Colonic mucosa (tissue), 4 donors: ENCODE measurements at regions not wholly inside any gene's neighbourhood (a gene's known extent, or its start where the extent isn't known, plus 50 kb on each side); places are given as distances from the start of the nearest gene placed in this dataset.

Source experiments
- DNase-seq: peaks from one replicate; pipeline ENCODE4 v3.0.0-alpha.2; 2020
- H3K27ac ChIP-seq: fragments of 200-600 bp; one replicate; pipeline ENCODE4 v1.8.0; 2021
- H3K27me3 ChIP-seq: fragments of 200-600 bp; one replicate; pipeline ENCODE4 v1.8.0; 2021
- H3K36me3 ChIP-seq: fragments of 200-600 bp; one replicate; pipeline ENCODE4 v1.8.0; 2021
- H3K4me1 ChIP-seq: fragments of 200-600 bp; one replicate; pipeline ENCODE4 v1.8.0; 2021; ENCODE audit warnings: mild to moderate bottlenecking
- H3K4me3 ChIP-seq: fragments of 200-600 bp; one replicate; pipeline ENCODE4 v1.8.0; 2021
- H3K9ac ChIP-seq, 2 donors: one replicate each; pipeline ENCODE4 v1.7.0; 2013; ENCODE audit warnings: control low read depth in 2 of 2, low read depth in 2 of 2, low read length in 2 of 2
- H3K9me3 ChIP-seq: fragments of 200-600 bp; one replicate; pipeline ENCODE4 v1.8.0; 2021
- intact Hi-C: fragments of 100-400 bp; cut with DNase I; formaldehyde crosslinking; loops from one replicate; pipeline ENCODE4 v1.14.1; 2022
- TF ChIP-seq, protein P1 (sequence below): fragments of 200-600 bp; IDR thresholded peaks from one replicate; pipeline ENCODE4 v1.8.0; 2022; ENCODE audit warnings: antibody characterized with exemption, mild to moderate bottlenecking
- donor health status: healthy.
- donor health status: DM: no; HTN: no; CAD: no.
- donor health status: DM: no; HTN: no; CAD: no.

DNA sequence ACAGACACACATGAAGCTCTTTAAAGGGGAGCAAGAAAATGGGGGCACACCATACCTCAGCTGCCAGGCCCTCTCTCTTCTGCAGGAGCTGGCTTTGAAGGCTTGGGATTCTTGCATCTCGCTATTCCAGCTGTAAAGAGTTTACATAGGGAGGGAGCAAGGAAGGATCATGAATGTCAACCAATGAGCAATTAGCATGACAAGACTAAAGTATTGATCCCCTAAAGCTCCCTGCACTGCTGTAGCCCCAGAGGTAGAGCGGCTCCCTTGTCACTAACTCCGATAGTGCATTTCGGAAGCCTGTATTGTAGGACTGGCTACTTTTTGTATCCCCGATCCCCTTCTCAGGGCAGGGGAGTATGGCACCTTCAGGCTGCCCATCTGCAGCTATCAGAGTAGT lies 113.4 kb upstream of the PMFBP1 start:
- Histone ChIP-seq H3K9ac (no peak overlapping the region), H3K36me3 (no peaks in the 10 kb centered on the region), H3K27me3 (no peaks in the 10 kb centered on the region), H3K4me3 (no peak overlapping the region), H3K4me1 (no peaks in the 10 kb centered on the region), H3K27ac (no peak overlapping the region), H3K9me3 (no peaks in the 10 kb centered on the region)
- DNase-seq, result no peak
- intact Hi-C loops, result no loop called here
- TF ChIP-seq, protein P1, sequence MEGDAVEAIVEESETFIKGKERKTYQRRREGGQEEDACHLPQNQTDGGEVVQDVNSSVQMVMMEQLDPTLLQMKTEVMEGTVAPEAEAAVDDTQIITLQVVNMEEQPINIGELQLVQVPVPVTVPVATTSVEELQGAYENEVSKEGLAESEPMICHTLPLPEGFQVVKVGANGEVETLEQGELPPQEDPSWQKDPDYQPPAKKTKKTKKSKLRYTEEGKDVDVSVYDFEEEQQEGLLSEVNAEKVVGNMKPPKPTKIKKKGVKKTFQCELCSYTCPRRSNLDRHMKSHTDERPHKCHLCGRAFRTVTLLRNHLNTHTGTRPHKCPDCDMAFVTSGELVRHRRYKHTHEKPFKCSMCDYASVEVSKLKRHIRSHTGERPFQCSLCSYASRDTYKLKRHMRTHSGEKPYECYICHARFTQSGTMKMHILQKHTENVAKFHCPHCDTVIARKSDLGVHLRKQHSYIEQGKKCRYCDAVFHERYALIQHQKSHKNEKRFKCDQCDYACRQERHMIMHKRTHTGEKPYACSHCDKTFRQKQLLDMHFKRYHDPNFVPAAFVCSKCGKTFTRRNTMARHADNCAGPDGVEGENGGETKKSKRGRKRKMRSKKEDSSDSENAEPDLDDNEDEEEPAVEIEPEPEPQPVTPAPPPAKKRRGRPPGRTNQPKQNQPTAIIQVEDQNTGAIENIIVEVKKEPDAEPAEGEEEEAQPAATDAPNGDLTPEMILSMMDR, result no peak

DNA sequence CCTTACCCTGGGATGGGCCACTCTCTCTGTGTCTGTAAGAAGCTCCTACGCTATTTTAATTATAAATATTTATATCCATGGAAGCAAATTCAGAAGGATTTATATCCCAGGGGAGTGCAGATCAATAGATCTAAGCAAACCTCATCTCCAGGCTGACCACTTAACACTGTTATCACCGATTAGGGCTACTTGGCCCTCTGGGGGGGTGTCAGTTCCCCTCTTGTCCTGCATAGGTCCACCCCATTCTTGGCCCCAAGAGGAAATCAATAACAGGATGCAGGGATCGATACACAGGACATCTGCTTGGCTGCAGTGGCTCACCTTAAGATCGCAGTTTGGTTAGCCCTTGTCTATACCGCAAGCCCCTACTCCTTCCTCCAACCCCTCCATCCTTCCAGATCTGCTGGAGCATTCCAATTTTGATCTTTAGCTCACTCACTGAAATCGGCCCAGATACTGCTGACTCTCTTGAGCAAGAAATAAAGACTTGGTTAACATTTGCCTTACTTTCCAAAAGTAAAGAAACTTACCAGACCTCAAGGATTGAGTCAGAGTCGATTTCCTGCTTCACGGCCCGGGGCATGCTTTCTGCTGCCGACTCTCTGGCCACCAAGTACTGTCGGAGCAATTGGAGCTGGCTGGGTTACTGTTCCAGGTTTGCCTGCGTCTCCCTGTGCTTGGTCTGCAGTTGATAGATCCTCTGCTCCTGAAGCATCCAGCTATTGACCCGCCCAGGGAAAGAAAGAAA lies 112.3 kb upstream of the PMFBP1 start:
- Histone ChIP-seq H3K36me3 (no peaks in the 10 kb centered on the region), H3K4me1 (no peaks in the 10 kb centered on the region), H3K27me3 (no peaks in the 10 kb centered on the region), H3K9me3 (no peaks in the 10 kb centered on the region), H3K27ac (no peak overlapping the region), H3K4me3 (no peak overlapping the region), H3K9ac (no peak overlapping the region)
- intact Hi-C loops, result no loop called here
- DNase-seq, result no peak
- TF ChIP-seq, protein P1, result no peak

DNA sequence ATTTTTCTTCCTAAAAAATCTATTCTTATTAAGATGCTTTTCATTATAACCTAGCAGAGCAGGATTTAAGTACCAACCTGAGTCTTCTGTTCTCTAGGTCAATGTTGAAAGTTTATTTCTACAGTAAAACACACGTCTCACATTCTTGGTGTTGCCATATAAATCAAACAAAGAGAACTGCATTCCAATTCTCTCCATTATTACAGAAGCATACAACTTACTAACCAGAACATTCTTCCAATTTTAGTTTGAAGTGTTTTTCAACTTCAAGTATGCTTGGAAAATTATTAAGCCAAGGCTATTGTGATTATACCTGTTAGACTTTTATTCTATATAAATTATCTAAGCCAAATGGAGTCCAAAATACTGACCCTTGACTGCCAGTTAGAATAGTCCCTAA lies 110.4 kb upstream of the PMFBP1 start:
- Histone ChIP-seq H3K9me3 (no peaks in the 10 kb centered on the region), H3K36me3 (no peaks in the 10 kb centered on the region), H3K27me3 (no peaks in the 10 kb centered on the region), H3K9ac (no peak overlapping the region), H3K27ac (no peak overlapping the region), H3K4me1 (no peaks in the 10 kb centered on the region), H3K4me3 (no peak overlapping the region)
- no peak for DNase-seq
- intact Hi-C loops, result no loop called here
- TF ChIP-seq, protein P1, result no peak

DNA sequence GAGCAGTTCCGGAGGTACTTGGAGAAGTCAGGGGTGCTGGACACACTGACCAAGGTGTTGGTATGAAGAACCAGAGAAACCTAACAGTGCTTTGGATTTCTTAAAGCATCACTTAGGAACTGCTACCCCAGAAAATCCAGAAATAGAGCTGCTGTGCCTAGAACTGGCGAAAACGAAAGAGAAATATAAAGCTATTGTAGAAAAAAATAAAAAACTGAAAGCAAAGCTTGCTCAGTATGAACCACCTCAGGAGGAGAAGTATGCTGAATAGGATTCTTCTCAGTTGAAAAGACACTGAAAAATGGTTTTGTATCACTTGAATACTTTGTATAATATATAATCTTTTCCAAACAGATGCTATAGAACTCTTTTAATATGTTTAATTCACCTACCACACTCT lies 106.3 kb upstream of the PMFBP1 start:
- TF ChIP-seq, protein P1, result no peak
- H3K36me3 ChIP-seq, result no peaks in the 10 kb centered on the region
- intact Hi-C loops, result no loop called here
- H3K4me1 ChIP-seq, result no peaks in the 10 kb centered on the region
- no peak overlapping the region for H3K4me3 ChIP-seq
- no peak overlapping the region for H3K27ac ChIP-seq
- no peak overlapping the region for H3K9ac ChIP-seq
- no peak for DNase-seq
- H3K27me3 ChIP-seq, result no peaks in the 10 kb centered on the region
- H3K9me3 ChIP-seq, result no peaks in the 10 kb centered on the region

DNA sequence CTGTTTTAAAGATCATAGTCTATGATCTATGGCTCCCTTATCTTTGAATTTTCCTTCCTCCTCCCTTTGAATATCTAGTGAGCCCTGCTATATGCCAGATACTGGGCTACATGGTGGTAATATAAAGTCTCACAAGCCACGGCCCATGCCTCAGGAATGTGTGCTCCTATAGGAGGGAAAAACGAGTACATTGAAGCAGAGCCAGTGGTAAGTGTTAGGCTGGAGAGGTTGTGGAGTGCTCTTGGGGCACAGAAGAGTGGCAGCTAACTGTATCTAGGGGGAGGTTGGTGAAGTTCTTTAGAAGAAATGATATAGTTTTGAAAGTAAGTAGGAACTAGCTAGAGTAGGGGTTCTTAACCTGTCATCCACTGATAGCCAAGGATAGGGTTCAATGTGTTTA lies 105.8 kb upstream of the PMFBP1 start:
- H3K4me3 ChIP-seq, result no peak overlapping the region
- no peak overlapping the region for H3K9ac ChIP-seq
- DNase-seq, result no peak
- intact Hi-C loops, result no loop called here
- TF ChIP-seq, protein P1, result no peak
- no peaks in the 10 kb centered on the region for H3K36me3 ChIP-seq
- no peaks in the 10 kb centered on the region for H3K9me3 ChIP-seq
- H3K4me1 ChIP-seq, result no peaks in the 10 kb centered on the region
- no peak overlapping the region for H3K27ac ChIP-seq
- H3K27me3 ChIP-seq, result no peaks in the 10 kb centered on the region
